ENCODE measurements at regions not wholly inside any gene's neighbourhood (a gene's known extent, or its start where the extent isn't known, plus 50 kb on each side); places are given as distances from the start of the nearest gene placed in this dataset.

DNA sequence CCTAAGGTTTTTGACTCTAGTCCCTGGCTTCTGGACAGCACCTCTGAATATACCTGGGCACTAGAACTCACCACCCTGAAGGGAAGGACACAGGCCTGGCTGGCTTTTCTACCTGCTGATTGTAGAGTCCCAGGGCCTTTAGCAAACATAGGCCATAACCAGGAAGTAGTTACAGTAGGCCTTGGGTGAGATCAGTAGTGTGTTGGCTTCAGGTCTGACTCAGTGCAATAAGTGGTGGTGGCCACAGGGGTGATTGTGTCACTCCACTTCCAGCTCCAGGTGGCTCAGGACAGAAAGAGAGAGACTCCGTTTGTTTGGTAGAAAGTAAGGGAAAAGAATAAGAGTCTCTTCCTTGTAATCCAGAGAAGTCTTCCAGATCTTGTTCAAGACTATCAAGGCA, 101.7 kb upstream of the LGALSL start:
- Histone ChIP-seq H3K36me3 (replicated peaks in 1 of 2; ENCODE audit: control extremely low read depth in 1 of 2, control insufficient read depth in 1 of 2, extremely low read depth in 1 of 2, insufficient read depth in 2 of 2, low read length in 1 of 2) (no peaks in the 10 kb centered on the region), H3K79me2 (ENCODE audit: control insufficient read depth, insufficient read depth, low read length) (no peaks in the 10 kb centered on the region), H3K9me3 (ENCODE audit: control extremely low read depth in 1 of 3, control insufficient read depth in 2 of 3, insufficient read depth in 1 of 3, low read length in 2 of 3) (peaks cover 0 to 10% (median 0%) of the 10 kb centered on the region in 3 donors), H3K4me1 (ENCODE audit: control insufficient read depth in 2 of 2, insufficient read depth in 2 of 2, low read length in 2 of 2) (no peaks in the 10 kb centered on the region), H3K9ac (ENCODE audit: low read length) (no peak overlapping the region), H3K4me3 (ENCODE audit: control extremely low read depth in 1 of 5, extremely low read depth in 1 of 5, insufficient read depth in 1 of 5, low read depth in 2 of 5, low read length in 4 of 5) (no peak overlapping the region), H4K20me1 (ENCODE audit: control insufficient read depth, insufficient read depth, low read length, poor library complexity, severe bottlenecking) (no peaks in the 10 kb centered on the region), H2AFZ (ENCODE audit: insufficient read depth, low read depth, low read length, poor library complexity, severe bottlenecking) (no peak overlapping the region), H3K27me3 (replicated peaks in 1 of 4; ENCODE audit: control extremely low read depth in 1 of 4, control insufficient read depth in 3 of 4, insufficient read depth in 4 of 4, low read length in 3 of 4) (peaks cover 0 to 8% (median 4%) of the 10 kb centered on the region in 4 experiments), H3K4me2 (replicated peaks; ENCODE audit: low read depth, low read length, poor library complexity, severe bottlenecking) (no peak overlapping the region), H3K27ac (ENCODE audit: low read length in 2 of 2) (no peak overlapping the region)
- Mint-ChIP-seq H3K9me3 (ENCODE audit: insufficient read depth) (no peaks in the 10 kb centered on the region), H3K4me1 (no peaks in the 10 kb centered on the region), H3K27me3 (peaks cover 24% of the 10 kb centered on the region), H3K4me3 (no peak overlapping the region), H3K27ac (no peak overlapping the region)
- intact Hi-C loops (cut with micrococcal nuclease) = no loop called here
- no peak for TF ChIP-seq EZH2 (IDR thresholded peaks at IDR 0.05; ENCODE audit: borderline replicate concordance, insufficient read depth, low read depth, low read length, poor library complexity, severe bottlenecking)
- ATAC-seq (ENCODE audit: low read depth) = no peak
- CTCF ChIA-PET = no interaction called here
- WGBS (ENCODE audit: insufficient coverage) = 86% methylated on average over 1 of the region's 1 CpG
- POLR2A ChIA-PET = no interaction called here
- DNase-seq = no peak

GRCh38 chr2:64354857-64355680, 98.9 kb upstream of the LGALSL start:
- H3K4me3 Mint-ChIP-seq = no peak overlapping the region
- H3K4me2 ChIP-seq (replicated peaks; ENCODE audit: low read depth, low read length, poor library complexity, severe bottlenecking) = no peak overlapping the region
- H3K9me3 ChIP-seq (ENCODE audit: control extremely low read depth in 1 of 3, control insufficient read depth in 2 of 3, insufficient read depth in 1 of 3, low read length in 2 of 3) = peaks cover 0 to 10% (median 0%) of the 10 kb centered on the region in 3 donors
- intact Hi-C loops (cut with micrococcal nuclease) = no loop called here
- no peak overlapping the region for H3K4me3 ChIP-seq (ENCODE audit: control extremely low read depth in 1 of 5, extremely low read depth in 1 of 5, insufficient read depth in 1 of 5, low read depth in 2 of 5, low read length in 4 of 5)
- H3K9ac ChIP-seq (ENCODE audit: low read length) = no peak overlapping the region
- 87% methylated on average over 8 of the region's 11 CpGs for WGBS (ENCODE audit: insufficient coverage)
- H3K79me2 ChIP-seq (ENCODE audit: control insufficient read depth, insufficient read depth, low read length) = no peaks in the 10 kb centered on the region
- H3K27ac ChIP-seq (ENCODE audit: low read length in 2 of 2) = no peak overlapping the region
- H3K36me3 ChIP-seq (replicated peaks in 1 of 2; ENCODE audit: control extremely low read depth in 1 of 2, control insufficient read depth in 1 of 2, extremely low read depth in 1 of 2, insufficient read depth in 2 of 2, low read length in 1 of 2) = no peaks in the 10 kb centered on the region
- no peak overlapping the region for H2AFZ ChIP-seq (ENCODE audit: insufficient read depth, low read depth, low read length, poor library complexity, severe bottlenecking)
- ATAC-seq (ENCODE audit: low read depth) (no peak), DNase-seq (no peak)
- CTCF ChIA-PET = interaction anchor here (1.5 kb wide), 1 partner anchor 24 kb away, joined by 3 read pairs; no protein-coding TSS in a partner anchor
- POLR2A ChIA-PET = no interaction called here
- H3K27ac Mint-ChIP-seq = no peak overlapping the region
- H3K4me1 ChIP-seq (ENCODE audit: control insufficient read depth in 2 of 2, insufficient read depth in 2 of 2, low read length in 2 of 2) = peaks cover 4 to 10% of the 10 kb centered on the region in 2 donors
- peaks cover 11% of the 10 kb centered on the region for H3K4me1 Mint-ChIP-seq
- H3K27me3 ChIP-seq (replicated peaks in 1 of 4; ENCODE audit: control extremely low read depth in 1 of 4, control insufficient read depth in 3 of 4, insufficient read depth in 4 of 4, low read length in 3 of 4) = peaks cover 0 to 20% (median 9%) of the 10 kb centered on the region in 4 experiments
- H3K9me3 Mint-ChIP-seq (ENCODE audit: insufficient read depth) = no peaks in the 10 kb centered on the region
- TF ChIP-seq CTCF (IDR thresholded peaks at IDR 0.05) = no peak
- no peak for TF ChIP-seq EZH2 (IDR thresholded peaks at IDR 0.05; ENCODE audit: borderline replicate concordance, insufficient read depth, low read depth, low read length, poor library complexity, severe bottlenecking)
- H3K27me3 Mint-ChIP-seq = peaks cover 31% of the 10 kb centered on the region
- no peaks in the 10 kb centered on the region for H4K20me1 ChIP-seq (ENCODE audit: control insufficient read depth, insufficient read depth, low read length, poor library complexity, severe bottlenecking)

Data from B cell (primary cell).